IMR-90 (cell line): ENCODE measurements at regions not wholly inside any gene's neighbourhood (a gene's known extent, or its start where the extent isn't known, plus 50 kb on each side); places are given as distances from the start of the nearest gene placed in this dataset.

Experiments
- ATAC-seq: fragments of 200-7000 bp; cut with Tn5 transposase; 2 replicates; pipeline ENCODE4 v1.9.1; 2020; ENCODE audit warnings: low read depth, mild to moderate bottlenecking, moderate library complexity
- BruUV-seq: library from RNA; stranded (reverse); fragments of 400-500 nt; replicated peaks from 2 replicates; lab custom pipeline; 2021; lab: Mats Ljungman, UMichigan
- CTCF ChIA-PET: fragments of 300-600 bp; formaldehyde crosslinking; extraction: SDS; loops from one replicate; lab custom pipeline; 2021; ENCODE audit warnings: antibody characterized with exemption; lab: Yijun Ruan, JAX
- POLR2A ChIA-PET: fragments of 300-600 bp; sonication (Branson Sonifier 250); formaldehyde crosslinking; loops from one replicate; lab custom pipeline; 2022; ENCODE audit warnings: antibody characterized with exemption; ENCODE audit not compliant: unreplicated experiment; lab: Charles Lee
- DNase-seq: peaks from one replicate; pipeline ENCODE4 v3.0.0; 2013
- H2AFZ ChIP-seq: replicated peaks from 2 replicates; pipeline ENCODE3; 2013; ENCODE audit warnings: low read length, mild to moderate bottlenecking; ENCODE audit not compliant: poor library complexity
- H2AK5ac ChIP-seq: 2 replicates; pipeline ENCODE4 v1.6.1; 2013; ENCODE audit warnings: low read depth, low read length, inconsistent platforms
- H2AK9ac ChIP-seq: replicated peaks from 2 replicates; pipeline ENCODE3; 2013; ENCODE audit warnings: mild to moderate bottlenecking, low read depth, low read length, moderate library complexity; ENCODE audit not compliant: poor library complexity
- H2BK120ac ChIP-seq: 2 replicates; pipeline ENCODE4 v1.6.1; 2013; ENCODE audit warnings: low read depth, low read length, inconsistent platforms
- H2BK15ac ChIP-seq: 3 replicates; pipeline ENCODE4 v1.6.1; 2013; ENCODE audit warnings: low read depth, low read length, inconsistent platforms
- H2BK20ac ChIP-seq: 2 replicates; pipeline ENCODE4 v1.6.1; 2013; ENCODE audit warnings: low read depth, mild to moderate bottlenecking, inconsistent platforms, low read length, moderate library complexity
- H2BK5ac ChIP-seq: 2 replicates; pipeline ENCODE4 v1.6.1; 2013; ENCODE audit warnings: mild to moderate bottlenecking, low read depth, low read length, inconsistent platforms; ENCODE audit not compliant: poor library complexity, severe bottlenecking
- H3K14ac ChIP-seq: replicated peaks from 2 replicates; pipeline ENCODE4 v1.6.1; 2013; ENCODE audit warnings: low read depth, low read length, inconsistent platforms
- H3K18ac ChIP-seq: 2 replicates; pipeline ENCODE4 v1.6.1; 2013; ENCODE audit warnings: low read depth, low read length, control low read depth
- H3K23ac ChIP-seq: 2 replicates; pipeline ENCODE4 v1.6.1; 2013; ENCODE audit warnings: low read depth, low read length, inconsistent platforms
- H3K27ac ChIP-seq: 2 replicates; pipeline ENCODE4 v1.5.1; 2013; ENCODE audit warnings: mild to moderate bottlenecking, control low read depth, low read length; ENCODE audit not compliant: insufficient read depth
- H3K27me3 ChIP-seq: 2 replicates; pipeline ENCODE4 v1.6.1; 2013; ENCODE audit warnings: low read length; ENCODE audit not compliant: control insufficient read depth, insufficient read depth
- H3K36me3 ChIP-seq: 2 replicates; pipeline ENCODE4 v1.6.1; 2013; ENCODE audit warnings: low read length, mixed read lengths; ENCODE audit not compliant: control insufficient read depth, insufficient read depth
- H3K4ac ChIP-seq: 2 replicates; pipeline ENCODE4 v1.6.1; 2013; ENCODE audit warnings: low read depth, low read length, inconsistent platforms
- H3K4me1 ChIP-seq: 2 replicates; pipeline ENCODE4 v1.6.1; 2013; ENCODE audit warnings: low read length, mixed read lengths; ENCODE audit not compliant: control insufficient read depth, insufficient read depth
- H3K4me2 ChIP-seq: 2 replicates; pipeline ENCODE4 v1.6.1; 2013; ENCODE audit warnings: low read depth, mild to moderate bottlenecking, control low read depth, low read length, moderate library complexity
- H3K4me3 ChIP-seq: 2 replicates; pipeline ENCODE4 v1.5.1; 2013; ENCODE audit warnings: low read depth, mild to moderate bottlenecking, control low read depth, low read length, moderate library complexity; ENCODE audit not compliant: insufficient read depth
- H3K56ac ChIP-seq: 2 replicates; pipeline ENCODE4 v1.6.1; 2013; ENCODE audit warnings: low read length, inconsistent platforms; ENCODE audit not compliant: insufficient read depth; ENCODE audit errors: extremely low read depth
- H3K79me1 ChIP-seq, 2 experiments: 2 replicates each; pipeline ENCODE4 v1.6.1; 2013; ENCODE audit warnings: low read length in 2 of 2, inconsistent platforms in 1 of 2, low read depth in 1 of 2
- H3K9ac ChIP-seq: 2 replicates; pipeline ENCODE4 v1.6.1; 2013; ENCODE audit warnings: low read depth, low read length, control low read depth
- H3K9me1 ChIP-seq: 2 replicates; pipeline ENCODE4 v1.6.1; 2013; ENCODE audit warnings: low read length, inconsistent platforms; ENCODE audit not compliant: insufficient read depth
- H3K9me3 ChIP-seq: 2 replicates; pipeline ENCODE4 v1.6.1; 2013; ENCODE audit warnings: low read length; ENCODE audit not compliant: control insufficient read depth, insufficient read depth
- H4K20me1 ChIP-seq: 2 replicates; pipeline ENCODE4 v1.6.1; 2013; ENCODE audit warnings: low read length, inconsistent platforms; ENCODE audit not compliant: insufficient read depth
- H4K5ac ChIP-seq: 2 replicates; pipeline ENCODE4 v1.6.1; 2013; ENCODE audit warnings: mild to moderate bottlenecking, low read depth, low read length, control low read depth
- H4K8ac ChIP-seq, 2 experiments: 2 replicates each; pipeline ENCODE4 v1.6.1; 2013; ENCODE audit warnings: low read depth in 2 of 2, low read length in 2 of 2, control low read depth in 1 of 2, inconsistent platforms in 1 of 2
- H4K91ac ChIP-seq: 2 replicates; pipeline ENCODE4 v1.6.1; 2013; ENCODE audit warnings: low read depth, low read length, inconsistent platforms; ENCODE audit not compliant: insufficient read depth
- FOS ChIP-seq: fragments of 150-350 bp; IDR thresholded peaks from 2 replicates; pipeline ENCODE4 v1.6.1; 2016; ENCODE audit warnings: low read depth, low read length
- MAFK ChIP-seq: IDR thresholded peaks from 2 replicates; pipeline ENCODE4 v1.6.1; 2012; ENCODE audit warnings: low read depth, low read length, improper control_type of control experiment
- NFE2L2 ChIP-seq: fragments of 150-350 bp; IDR thresholded peaks from 2 replicates; pipeline ENCODE4 v1.6.1; 2016; ENCODE audit warnings: low read depth, mild to moderate bottlenecking, low read length
- RCOR1 ChIP-seq: IDR thresholded peaks from 2 replicates; pipeline ENCODE4 v1.6.1; 2012; ENCODE audit warnings: mild to moderate bottlenecking, low read length, improper control_type of control experiment; ENCODE audit not compliant: insufficient replicate concordance
- RFX5 ChIP-seq: IDR thresholded peaks from 2 replicates; pipeline ENCODE4 v1.8.0; 2012; ENCODE audit warnings: low read depth, mild to moderate bottlenecking, low read length, moderate library complexity
- WGBS, 2 experiments: methylation state at CpG; one replicate each; pipeline versions ENCODE4 v1.1.5 to v1.1.7; 2013; ENCODE audit warnings: missing lambda C conversion rate in 2 of 2; ENCODE audit not compliant: insufficient read length in 1 of 2; ENCODE audit errors: extremely low coverage in 2 of 2; 5-methylcytosine and 5-hydroxymethylcytosine counted together
- dilution Hi-C: fragments of 300-500 bp; cut with HindIII; formaldehyde crosslinking; loops from one replicate; pipeline ENCODE4 v1.14.3; 2018; ENCODE audit warnings: low sequenced_read_pairs; ENCODE audit not compliant: unreplicated experiment
- in situ Hi-C: fragments of 300-500 bp; cut with MboI; formaldehyde crosslinking; loops from 3 replicates; pipeline ENCODE4 v1.14.3; 2019; ENCODE audit warnings: low sequenced_read_pairs, inconsistent platforms, mixed read lengths
- intact Hi-C: fragments of 100-400 bp; cut with micrococcal nuclease; formaldehyde crosslinking; loops from 2 replicates; pipeline ENCODE4 v1.10.0; 2022

- Histone ChIP-seq H3K14ac (no peak overlapping the region), H4K91ac (no peak overlapping the region), H3K4me2 (no peak overlapping the region), H4K5ac (no peak overlapping the region), H4K8ac (no peak overlapping the region), H3K36me3 (no peaks in the 10 kb centered on the region), H2AK5ac (no peak overlapping the region), H3K27ac (no peak overlapping the region), H2BK20ac (no peak overlapping the region), H3K9ac (no peak overlapping the region), H3K4ac (no peak overlapping the region), H3K4me3 (no peak overlapping the region), H3K27me3 (no peaks in the 10 kb centered on the region), H3K23ac (no peak overlapping the region), H3K79me1 (no peaks in the 10 kb centered on the region), H2BK5ac (no peak overlapping the region), H2BK120ac (no peak overlapping the region), H2BK15ac (no peak overlapping the region), H3K18ac (no peak overlapping the region), H3K4me1 (no peaks in the 10 kb centered on the region), H3K56ac (no peak overlapping the region), H2AK9ac (no peak overlapping the region), H3K9me3 (peaks cover 18% of the 10 kb centered on the region), H4K20me1 (no peaks in the 10 kb centered on the region), H2AFZ (no peak overlapping the region), H3K9me1 (no peaks in the 10 kb centered on the region)
- intact Hi-C loops, result no loop called here
- WGBS, 2 experiments, result 84% methylated on average over 14 of the region's 18 CpGs; no CpG with 5 or more reads in 1 of the 2 experiments
- in situ Hi-C loops, result no loop called here
- DNase-seq (no peak), ATAC-seq (no peak)
- ChIA-PET CTCF (no interaction called here), POLR2A (no interaction called here)
- no peak for TF ChIP-seq RCOR1
- TF ChIP-seq MAFK, result 0 out of 2 replicates have a peak, but pooled peaks have one; percentile 35
- no peak for TF ChIP-seq FOS
- no peak for TF ChIP-seq RFX5
- TF ChIP-seq NFE2L2, result no peak
- dilution Hi-C loops, result no loop called here
- no TSS peak for BruUV-seq
Observed at GRCh38 chr18:4807604-4808293, 352.6 kb upstream of the DLGAP1 start.
